ENCODE measurements at regions not wholly inside any gene's neighbourhood (a gene's known extent, or its start where the extent isn't known, plus 50 kb on each side); places are given as distances from the start of the nearest gene placed in this dataset.

GRCh38 chr1:213742992-213743391 lies 244.8 kb upstream of the PROX1 start:
- Histone ChIP-seq H3K4me2 (ENCODE audit: low read length) (no peak overlapping the region), H3K36me3 (ENCODE audit: insufficient read depth, low read length) (no peaks in the 10 kb centered on the region), H3K27ac (ENCODE audit: low read depth, low read length) (no peak overlapping the region), H4K20me1 (ENCODE audit: insufficient read depth, low read length) (no peaks in the 10 kb centered on the region), H3K9ac (ENCODE audit: low read length) (no peak overlapping the region), H3K4me1 (ENCODE audit: insufficient read depth, low read length) (no peaks in the 10 kb centered on the region), H3K79me2 (ENCODE audit: insufficient read depth, low read length) (no peaks in the 10 kb centered on the region), H3K4me3 (ENCODE audit: insufficient read depth, low read depth, low read length) (no peak overlapping the region), H2AFZ (ENCODE audit: low read depth, low read length) (no peak overlapping the region), H3K9me3 (ENCODE audit: insufficient read depth, low read depth, low read length) (no peaks in the 10 kb centered on the region), H3K27me3 (ENCODE audit: insufficient read depth, low read length) (no peaks in the 10 kb centered on the region)
- Mint-ChIP-seq H3K4me3 (ENCODE audit: unreplicated experiment) (no peak overlapping the region), H3K27me3 (ENCODE audit: low read depth, unreplicated experiment) (peaks cover 2% of the 10 kb centered on the region), H3K4me1 (ENCODE audit: low read depth, unreplicated experiment) (no peaks in the 10 kb centered on the region), H3K9me3 (ENCODE audit: unreplicated experiment) (peaks cover 6% of the 10 kb centered on the region), H3K27ac (ENCODE audit: unreplicated experiment) (no peak overlapping the region), H3K36me3 (ENCODE audit: low read depth, unreplicated experiment) (no peaks in the 10 kb centered on the region)
- TF ChIP-seq CTCF (IDR thresholded peaks at IDR 0.05; ENCODE audit: insufficient read depth, low read depth, low read length): no peak
- no peak for TF ChIP-seq EZH2 (IDR thresholded peaks at IDR 0.05; ENCODE audit: insufficient read depth, low read length)
- DNase-seq (ENCODE audit: low read depth): no peak
- no peak for FAIRE-seq

- Histone ChIP-seq H3K9ac (ENCODE audit: low read length) (no peak overlapping the region), H2AFZ (ENCODE audit: low read depth, low read length) (no peak overlapping the region), H3K4me3 (ENCODE audit: insufficient read depth, low read depth, low read length) (no peak overlapping the region), H3K4me2 (ENCODE audit: low read length) (no peak overlapping the region), H4K20me1 (ENCODE audit: insufficient read depth, low read length) (no peaks in the 10 kb centered on the region), H3K9me3 (ENCODE audit: insufficient read depth, low read depth, low read length) (no peaks in the 10 kb centered on the region), H3K4me1 (ENCODE audit: insufficient read depth, low read length) (no peaks in the 10 kb centered on the region), H3K27me3 (ENCODE audit: insufficient read depth, low read length) (no peaks in the 10 kb centered on the region), H3K36me3 (ENCODE audit: insufficient read depth, low read length) (no peaks in the 10 kb centered on the region), H3K79me2 (ENCODE audit: insufficient read depth, low read length) (no peaks in the 10 kb centered on the region), H3K27ac (ENCODE audit: low read depth, low read length) (no peak overlapping the region)
- H3K36me3 Mint-ChIP-seq (ENCODE audit: low read depth, unreplicated experiment): no peaks in the 10 kb centered on the region
- H3K27ac Mint-ChIP-seq (ENCODE audit: unreplicated experiment): no peak overlapping the region
- no peak overlapping the region for H3K4me3 Mint-ChIP-seq (ENCODE audit: unreplicated experiment)
- H3K9me3 Mint-ChIP-seq (ENCODE audit: unreplicated experiment): peaks cover 6% of the 10 kb centered on the region
- H3K4me1 Mint-ChIP-seq (ENCODE audit: low read depth, unreplicated experiment): no peaks in the 10 kb centered on the region
- FAIRE-seq: no peak
- no peak for TF ChIP-seq CTCF (IDR thresholded peaks at IDR 0.05; ENCODE audit: insufficient read depth, low read depth, low read length)
- no peak for TF ChIP-seq EZH2 (IDR thresholded peaks at IDR 0.05; ENCODE audit: insufficient read depth, low read length)
- DNase-seq (ENCODE audit: low read depth): no peak
- H3K27me3 Mint-ChIP-seq (ENCODE audit: low read depth, unreplicated experiment): peaks cover 7% of the 10 kb centered on the region
Observed at GRCh38 chr1:213744780-213745179, 243.0 kb upstream of the PROX1 start.

- TF ChIP-seq CTCF (IDR thresholded peaks at IDR 0.05; ENCODE audit: insufficient read depth, low read depth, low read length) (no peak), EZH2 (IDR thresholded peaks at IDR 0.05; ENCODE audit: insufficient read depth, low read length) (no peak)
- Histone ChIP-seq H3K36me3 (ENCODE audit: insufficient read depth, low read length) (no peaks in the 10 kb centered on the region), H3K9ac (ENCODE audit: low read length) (no peak overlapping the region), H3K4me3 (ENCODE audit: insufficient read depth, low read depth, low read length) (no peak overlapping the region), H3K27ac (ENCODE audit: low read depth, low read length) (no peak overlapping the region), H3K9me3 (ENCODE audit: insufficient read depth, low read depth, low read length) (peaks cover under 1% of the 10 kb centered on the region), H3K4me2 (ENCODE audit: low read length) (no peak overlapping the region), H3K4me1 (ENCODE audit: insufficient read depth, low read length) (no peaks in the 10 kb centered on the region), H2AFZ (ENCODE audit: low read depth, low read length) (no peak overlapping the region), H4K20me1 (ENCODE audit: insufficient read depth, low read length) (no peaks in the 10 kb centered on the region), H3K79me2 (ENCODE audit: insufficient read depth, low read length) (no peaks in the 10 kb centered on the region), H3K27me3 (ENCODE audit: insufficient read depth, low read length) (no peaks in the 10 kb centered on the region)
- Mint-ChIP-seq H3K4me3 (ENCODE audit: unreplicated experiment) (no peak overlapping the region), H3K9me3 (ENCODE audit: unreplicated experiment) (peaks cover 6% of the 10 kb centered on the region), H3K27ac (ENCODE audit: unreplicated experiment) (no peak overlapping the region), H3K4me1 (ENCODE audit: low read depth, unreplicated experiment) (no peaks in the 10 kb centered on the region), H3K27me3 (ENCODE audit: low read depth, unreplicated experiment) (peaks cover 14% of the 10 kb centered on the region), H3K36me3 (ENCODE audit: low read depth, unreplicated experiment) (no peaks in the 10 kb centered on the region)
- DNase-seq (ENCODE audit: low read depth) (no peak), FAIRE-seq (no peak)
Observed at GRCh38 chr1:213745451-213745850, 242.3 kb upstream of the PROX1 start.
